Stromal cell of bone marrow (primary cell): ENCODE measurements at regions not wholly inside any gene's neighbourhood (a gene's known extent, or its start where the extent isn't known, plus 50 kb on each side); places are given as distances from the start of the nearest gene placed in this dataset.
A peak's percentile ranks its signal among the peaks of the same experiment; 100 is the strongest.
"Not testable (repeated sequence)": the region's sequence is repeated elsewhere in the genome, so short reads cannot be mapped to it uniquely, and the experiment has no call there.

Experiments used
- DNase-seq: peaks from one replicate; pipeline ENCODE4 v3.0.0-alpha.2; 2012; ENCODE audit warnings: low read depth

GRCh38 chr7:125465527-125465926 is 535.9 kb upstream of the POT1 start:
- DNase-seq = no peak

DNA sequence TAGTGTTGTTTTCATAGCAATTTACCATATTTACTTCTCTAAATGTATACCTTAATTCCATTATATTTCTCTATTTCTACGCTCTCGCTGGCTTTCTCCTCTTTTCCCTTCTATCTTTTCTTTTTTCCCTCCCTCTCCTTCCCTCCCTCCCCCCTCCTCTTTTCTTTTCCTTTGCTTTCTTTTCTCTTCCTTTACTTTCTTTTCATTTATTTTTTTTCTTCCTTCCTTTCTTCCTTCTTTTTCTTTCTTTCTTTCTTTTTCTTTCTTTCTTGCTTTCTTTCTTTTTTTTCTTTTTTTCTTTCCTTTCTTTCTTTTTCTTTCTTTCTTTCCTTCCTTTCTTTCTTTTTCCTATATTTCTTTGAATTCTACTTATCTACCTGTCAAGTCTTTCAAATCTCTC is 533.0 kb upstream of the POT1 start:
- DNase-seq = no peak

DNA sequence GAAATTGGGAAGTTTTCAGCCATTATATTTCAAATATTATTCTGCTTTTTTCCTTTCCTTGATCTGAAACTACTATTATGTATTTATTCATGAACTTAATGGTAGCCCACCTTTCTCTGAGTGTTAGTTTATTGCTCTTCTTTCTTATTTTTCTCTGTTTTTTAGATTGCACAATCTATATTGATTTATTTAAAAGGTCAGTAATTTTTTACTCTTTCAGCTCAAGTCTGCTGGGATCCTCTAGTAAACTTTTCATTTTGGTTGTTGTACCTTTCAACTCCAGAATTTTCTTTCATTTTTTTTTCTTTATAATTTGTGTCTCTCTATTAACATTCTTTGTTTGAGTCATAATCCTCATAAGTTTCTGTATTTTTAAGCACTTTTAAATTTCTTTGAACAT is 529.4 kb upstream of the POT1 start:
- DNase-seq = no peak

- no peak for DNase-seq
These were observed 521.1 kb upstream of the POT1 start for GRCh38 chr7:125450749-125451148.

DNA sequence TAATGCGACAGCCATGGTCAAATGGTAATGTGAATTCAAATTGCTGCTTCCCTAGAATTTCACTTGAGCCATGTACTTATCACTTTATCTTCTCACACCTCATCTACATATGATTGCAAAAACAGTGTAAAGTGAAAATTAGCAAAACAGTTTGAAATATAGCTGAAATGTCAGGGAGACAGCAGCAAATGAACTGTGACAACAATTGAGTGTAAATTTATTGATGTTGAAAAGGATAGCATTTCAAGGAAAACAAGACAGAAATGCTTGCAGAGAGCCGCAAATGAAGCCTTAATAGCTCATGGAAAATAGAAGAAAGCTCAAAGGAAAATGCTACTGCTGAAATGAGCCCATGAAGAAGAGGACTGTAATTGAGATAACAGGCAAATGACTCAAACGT is 516.2 kb upstream of the POT1 start:
- no peak for DNase-seq

GRCh38 chr7:125444864-125445263 is 515.2 kb upstream of the POT1 start:
- no peak for DNase-seq

GRCh38 chr7:125436220-125436619 is 506.6 kb upstream of the POT1 start:
- no peak for DNase-seq

- no peak for DNase-seq
These were observed 501.7 kb upstream of the POT1 start for GRCh38 chr7:125431349-125431748.

- DNase-seq = no peak
These were observed 500.4 kb upstream of the POT1 start for GRCh38 chr7:125430013-125430412.

GRCh38 chr7:125427676-125428075 is 498.1 kb upstream of the POT1 start:
- DNase-seq = no peak

GRCh38 chr7:125425506-125425905 is 495.9 kb upstream of the POT1 start:
- DNase-seq = no peak

- DNase-seq = no peak
These were observed 495.1 kb upstream of the POT1 start for GRCh38 chr7:125424721-125425120.

DNA sequence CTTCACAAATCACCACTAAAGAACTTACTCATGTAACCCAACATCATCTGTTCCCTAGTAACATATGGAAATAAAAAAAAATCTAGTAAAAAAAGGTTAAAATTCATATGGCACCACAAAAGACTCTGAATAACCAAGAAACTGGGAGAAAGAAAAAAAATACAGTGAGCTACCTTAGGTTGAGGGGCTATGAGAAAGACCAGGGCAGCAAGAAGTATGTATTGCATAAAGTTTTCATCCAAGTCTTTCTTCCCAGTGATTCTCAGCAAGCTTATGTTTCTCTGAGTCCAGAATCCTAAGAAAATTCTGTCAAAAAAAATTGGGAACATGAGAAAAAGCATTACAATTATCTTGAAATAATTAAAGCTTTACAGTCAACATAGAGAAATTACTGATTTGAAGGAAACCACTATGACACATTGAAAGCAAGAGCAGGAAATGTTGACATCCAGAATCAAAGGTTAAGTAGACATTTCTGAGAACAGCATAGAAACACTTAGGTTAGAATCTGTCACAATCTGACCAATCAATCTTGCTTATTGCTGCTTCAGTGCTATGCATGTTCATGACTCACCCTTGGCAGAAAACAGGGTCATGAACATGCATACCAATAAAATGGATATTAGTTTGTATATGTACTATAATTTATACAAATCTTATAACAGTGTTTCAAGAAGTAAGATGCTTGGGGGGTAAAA is 494.0 kb upstream of the POT1 start:
- peak; percentile 10 for DNase-seq

- not testable (repeated sequence) for DNase-seq
These were observed 491.8 kb upstream of the POT1 start for GRCh38 chr7:125421407-125421806.

GRCh38 chr7:125412890-125413665 is 483.5 kb upstream of the POT1 start:
- DNase-seq = no peak

- DNase-seq = no peak
These were observed 480.3 kb upstream of the POT1 start for GRCh38 chr7:125409921-125410320.

DNA sequence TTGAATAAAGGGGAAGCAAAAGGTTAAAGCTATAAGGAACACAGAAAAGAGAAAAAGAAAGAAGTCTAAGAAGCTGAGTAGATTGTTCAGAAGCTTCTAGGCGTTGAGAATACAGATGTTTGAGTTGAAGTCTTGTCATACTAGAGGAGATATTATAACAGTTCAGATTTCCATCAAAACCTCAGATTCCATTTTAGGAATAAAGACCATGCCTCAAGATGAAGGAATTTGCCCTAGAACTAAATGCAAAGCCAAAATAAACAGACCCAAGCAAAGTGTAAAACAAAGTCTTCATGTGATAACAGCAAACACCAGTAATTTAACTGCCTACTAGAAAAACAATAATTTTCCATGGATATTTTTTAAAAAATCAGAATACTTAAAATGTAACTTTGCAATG is 476.5 kb upstream of the POT1 start:
- no peak for DNase-seq

DNA sequence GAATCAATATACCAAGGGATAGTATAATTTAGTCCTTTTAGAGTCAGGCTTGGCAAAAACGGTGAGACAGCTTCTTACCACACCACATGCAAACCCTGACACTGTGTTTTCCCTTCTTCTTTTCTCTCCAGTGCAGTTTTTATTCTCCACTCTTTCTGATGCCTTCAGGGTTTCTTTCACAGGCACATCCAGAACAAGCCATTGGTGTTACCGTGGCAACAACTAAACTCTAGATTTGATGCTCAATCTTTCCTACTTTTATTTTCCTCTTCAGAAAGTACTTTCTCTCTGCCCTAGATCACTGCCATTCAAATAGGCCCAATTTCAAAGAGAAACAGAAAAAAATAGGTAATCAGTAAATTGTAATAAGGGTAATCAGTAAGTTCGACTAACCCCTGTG is 469.8 kb upstream of the POT1 start:
- DNase-seq = no peak

DNA sequence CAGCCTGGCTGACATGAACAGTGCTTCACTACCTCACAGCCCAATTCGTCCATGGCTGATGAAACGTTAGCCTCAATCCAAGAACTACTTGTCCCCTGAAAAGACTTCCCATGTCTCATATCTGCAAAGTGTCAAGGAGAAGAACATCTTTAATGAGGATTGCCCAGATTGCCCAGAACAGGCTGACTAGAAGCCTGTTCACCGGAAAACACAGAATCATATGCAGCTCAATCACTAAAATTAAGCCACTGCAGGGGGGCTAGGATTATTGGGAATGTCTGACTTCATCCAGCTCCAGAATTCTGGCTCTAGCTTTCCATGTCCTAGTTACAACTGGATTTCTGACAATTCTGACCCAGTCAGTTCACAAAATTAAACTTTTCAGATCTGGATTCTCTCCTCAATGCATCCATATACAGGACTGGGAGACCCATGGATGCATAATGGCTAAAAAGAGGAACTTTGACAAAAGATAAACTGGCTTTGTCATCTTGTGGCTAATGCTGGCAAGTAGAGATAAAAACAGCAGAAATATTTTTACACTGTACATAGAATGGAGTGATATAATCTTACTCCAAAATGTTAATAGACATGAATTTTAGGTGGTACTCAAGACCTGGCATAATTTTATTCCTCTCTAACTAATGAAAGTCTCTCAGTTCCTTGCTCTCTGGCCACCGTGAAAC is 467.0 kb upstream of the POT1 start:
- no peak for DNase-seq

DNA sequence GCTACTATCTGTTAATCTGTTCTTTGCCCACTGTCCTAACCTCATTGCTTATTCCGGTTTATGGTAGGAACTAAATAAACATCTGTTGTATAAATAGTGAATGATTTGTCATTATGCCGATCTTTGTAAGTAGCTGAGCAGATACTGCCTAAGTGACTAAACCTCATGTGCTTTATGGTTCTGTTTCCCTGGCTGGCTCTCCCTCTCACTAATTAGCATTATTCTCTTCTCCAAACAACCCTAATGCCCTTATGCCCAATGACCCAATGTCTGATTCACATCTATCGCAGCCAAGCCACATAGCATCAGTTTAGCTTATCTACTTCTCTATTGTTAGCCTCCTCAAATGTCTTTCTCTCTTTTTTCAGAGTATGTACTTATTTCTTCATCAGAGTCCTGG is 462.3 kb upstream of the POT1 start:
- peak; percentile 3 for DNase-seq

GRCh38 chr7:125390981-125391380 is 461.4 kb upstream of the POT1 start:
- DNase-seq = no peak

GRCh38 chr7:125386211-125386610 is 456.6 kb upstream of the POT1 start:
- DNase-seq = no peak

GRCh38 chr7:125383324-125383723 is 453.7 kb upstream of the POT1 start:
- DNase-seq = no peak
